CD8-positive, alpha-beta memory T cell (primary cell): ENCODE measurements at regions not wholly inside any gene's neighbourhood (a gene's known extent, or its start where the extent isn't known, plus 50 kb on each side); places are given as distances from the start of the nearest gene placed in this dataset.

Experiments used
- CTCF ChIA-PET: fragments of 350-600 bp; sonication (Branson Sonifier 250); formaldehyde crosslinking; loops from one replicate; lab custom pipeline; 2021; ENCODE audit warnings: antibody characterized with exemption; lab: Charles Lee
- POLR2A ChIA-PET: fragments of 350-600 bp; sonication (Branson Sonifier 250); formaldehyde crosslinking; loops from one replicate; lab custom pipeline; 2021; ENCODE audit warnings: antibody characterized with exemption; lab: Charles Lee
- DNase-seq, 5 donors: peaks; one replicate each; pipeline versions ENCODE4 v3.0.0 to v3.0.0-alpha.2; 2020 to 2022; ENCODE audit warnings: mixed read lengths in 1 of 5
- H3K27ac ChIP-seq: one replicate; pipeline ENCODE4 v1.7.0; 2013; ENCODE audit warnings: low read depth, mild to moderate bottlenecking, low read length, moderate library complexity
- H3K27me3 ChIP-seq: 2 replicates; pipeline ENCODE4 v1.7.0; 2013; ENCODE audit warnings: low read length, mild to moderate bottlenecking; ENCODE audit not compliant: insufficient read depth, poor library complexity, severe bottlenecking
- H3K36me3 ChIP-seq: 2 replicates; pipeline ENCODE4 v1.7.0; 2013; ENCODE audit warnings: mild to moderate bottlenecking, low read length, moderate library complexity; ENCODE audit not compliant: insufficient read depth
- H3K4me1 ChIP-seq: 2 replicates; pipeline ENCODE4 v1.7.0; 2013; ENCODE audit warnings: mild to moderate bottlenecking, low read length, moderate library complexity; ENCODE audit not compliant: insufficient read depth
- H3K4me3 ChIP-seq: 2 replicates; pipeline ENCODE4 v1.7.0; 2013; ENCODE audit warnings: mild to moderate bottlenecking, low read length
- H3K9me3 ChIP-seq: 2 replicates; pipeline ENCODE4 v1.7.0; 2013; ENCODE audit warnings: mild to moderate bottlenecking, low read length
- H3K27ac Mint-ChIP-seq, 8 donors: one replicate each; pipeline ENCODE4 v1.8.0; 2020 to 2021; ENCODE audit warnings: mixed read lengths in 8 of 8, mild to moderate bottlenecking in 6 of 8, inconsistent platforms in 3 of 8, moderate library complexity in 3 of 8
- H3K27me3 Mint-ChIP-seq, 2 donors: one replicate each; pipeline ENCODE4 v1.8.0; 2020 to 2021; ENCODE audit warnings: mixed read lengths in 2 of 2, mild to moderate bottlenecking in 1 of 2, moderate library complexity in 1 of 2
- H3K36me3 Mint-ChIP-seq, 3 donors: one replicate each; pipeline ENCODE4 v1.8.0; 2020 to 2021; ENCODE audit warnings: mixed read lengths in 3 of 3, inconsistent platforms in 1 of 3, mild to moderate bottlenecking in 1 of 3
- H3K4me1 Mint-ChIP-seq, 3 donors: one replicate each; pipeline ENCODE4 v1.8.0; 2020 to 2021; ENCODE audit warnings: mixed read lengths in 3 of 3, inconsistent platforms in 1 of 3, mild to moderate bottlenecking in 1 of 3
- H3K4me3 Mint-ChIP-seq, 7 donors: one replicate each; pipeline ENCODE4 v1.8.0; 2020 to 2021; ENCODE audit warnings: mixed read lengths in 7 of 7, mild to moderate bottlenecking in 6 of 7, moderate library complexity in 4 of 7, inconsistent platforms in 2 of 7
- H3K9me3 Mint-ChIP-seq, 5 donors: one replicate each; pipeline ENCODE4 v1.8.0; 2020 to 2022; ENCODE audit warnings: mixed read lengths in 5 of 5, mild to moderate bottlenecking in 3 of 5, moderate library complexity in 2 of 5, inconsistent platforms in 1 of 5

- DNase-seq: no peak
- Mint-ChIP-seq H3K4me3 (no peak overlapping the region), H3K27ac (no peak overlapping the region), H3K27me3 (no peaks in the 10 kb centered on the region), H3K9me3 (peaks cover 0 to 12% (median 0%) of the 10 kb centered on the region in 5 donors), H3K36me3 (no peaks in the 10 kb centered on the region), H3K4me1 (no peaks in the 10 kb centered on the region)
- no peak overlapping the region for H3K27ac ChIP-seq
- no peaks in the 10 kb centered on the region for H3K27me3 ChIP-seq
- H3K4me1 ChIP-seq: no peaks in the 10 kb centered on the region
- POLR2A ChIA-PET: no interaction called here
- CTCF ChIA-PET: no interaction called here
- H3K4me3 ChIP-seq: no peak overlapping the region
- H3K9me3 ChIP-seq: no peaks in the 10 kb centered on the region
- H3K36me3 ChIP-seq: no peaks in the 10 kb centered on the region
Measured at GRCh38 chr5:123810746-123811340, 298.9 kb downstream of the CSNK1G3 start.

- Histone ChIP-seq H3K9me3 (no peaks in the 10 kb centered on the region), H3K27me3 (no peaks in the 10 kb centered on the region), H3K4me3 (no peak overlapping the region), H3K4me1 (no peaks in the 10 kb centered on the region), H3K27ac (no peak overlapping the region), H3K36me3 (no peaks in the 10 kb centered on the region)
- CTCF ChIA-PET: no interaction called here
- no peaks in the 10 kb centered on the region for H3K27me3 Mint-ChIP-seq
- no peaks in the 10 kb centered on the region for H3K4me1 Mint-ChIP-seq
- peaks cover 0 to 12% (median 0%) of the 10 kb centered on the region in 5 donors for H3K9me3 Mint-ChIP-seq
- H3K27ac Mint-ChIP-seq: peak overlapping the region in 1 of 8 donors; percentile 59
- POLR2A ChIA-PET: no interaction called here
- no peaks in the 10 kb centered on the region for H3K36me3 Mint-ChIP-seq
- no peak overlapping the region for H3K4me3 Mint-ChIP-seq
- DNase-seq: no peak
Measured at GRCh38 chr5:123810253-123810652, 298.3 kb downstream of the CSNK1G3 start.

- Mint-ChIP-seq H3K4me3 (no peak overlapping the region), H3K9me3 (peaks cover 0 to 12% (median 0%) of the 10 kb centered on the region in 5 donors), H3K27me3 (no peaks in the 10 kb centered on the region), H3K27ac (peak overlapping the region in 1 of 8 donors; percentile 59), H3K4me1 (no peaks in the 10 kb centered on the region), H3K36me3 (no peaks in the 10 kb centered on the region)
- H3K9me3 ChIP-seq: no peaks in the 10 kb centered on the region
- no peaks in the 10 kb centered on the region for H3K27me3 ChIP-seq
- H3K4me1 ChIP-seq: no peaks in the 10 kb centered on the region
- ChIA-PET CTCF (no interaction called here), POLR2A (no interaction called here)
- H3K36me3 ChIP-seq: no peaks in the 10 kb centered on the region
- no peak overlapping the region for H3K27ac ChIP-seq
- DNase-seq: no peak
- no peak overlapping the region for H3K4me3 ChIP-seq
Measured at GRCh38 chr5:123809594-123810221, 297.7 kb downstream of the CSNK1G3 start.

GRCh38 chr5:123808461-123809380, 296.7 kb downstream of the CSNK1G3 start:
- Histone ChIP-seq H3K36me3 (no peaks in the 10 kb centered on the region), H3K27ac (no peak overlapping the region), H3K4me3 (no peak overlapping the region), H3K4me1 (no peaks in the 10 kb centered on the region), H3K27me3 (no peaks in the 10 kb centered on the region), H3K9me3 (no peaks in the 10 kb centered on the region)
- Mint-ChIP-seq H3K36me3 (no peaks in the 10 kb centered on the region), H3K27me3 (no peaks in the 10 kb centered on the region), H3K27ac (no peak overlapping the region), H3K4me1 (no peaks in the 10 kb centered on the region), H3K4me3 (no peak overlapping the region), H3K9me3 (peaks cover 0 to 12% (median 0%) of the 10 kb centered on the region in 5 donors)
- CTCF ChIA-PET: no interaction called here
- POLR2A ChIA-PET: no interaction called here
- DNase-seq: no peak

- H3K4me3 Mint-ChIP-seq: no peak overlapping the region
- Histone ChIP-seq H3K4me1 (no peaks in the 10 kb centered on the region), H3K9me3 (no peaks in the 10 kb centered on the region), H3K4me3 (no peak overlapping the region), H3K27me3 (no peaks in the 10 kb centered on the region), H3K27ac (no peak overlapping the region), H3K36me3 (no peaks in the 10 kb centered on the region)
- H3K27ac Mint-ChIP-seq: no peak overlapping the region
- DNase-seq: no peak
- H3K9me3 Mint-ChIP-seq: peaks cover 0 to 6% (median 0%) of the 10 kb centered on the region in 5 donors
- H3K36me3 Mint-ChIP-seq: no peaks in the 10 kb centered on the region
- CTCF ChIA-PET: no interaction called here
- POLR2A ChIA-PET: no interaction called here
- no peaks in the 10 kb centered on the region for H3K4me1 Mint-ChIP-seq
- H3K27me3 Mint-ChIP-seq: no peaks in the 10 kb centered on the region
Measured at GRCh38 chr5:123807177-123807945, 295.4 kb downstream of the CSNK1G3 start.

GRCh38 chr5:123806644-123807043, 294.7 kb downstream of the CSNK1G3 start:
- H3K27me3 Mint-ChIP-seq: no peaks in the 10 kb centered on the region

GRCh38 chr5:123805300-123805699, 293.3 kb downstream of the CSNK1G3 start:
- Histone ChIP-seq H3K36me3 (no peaks in the 10 kb centered on the region), H3K9me3 (no peaks in the 10 kb centered on the region), H3K4me3 (no peak overlapping the region), H3K4me1 (no peaks in the 10 kb centered on the region), H3K27ac (no peak overlapping the region), H3K27me3 (no peaks in the 10 kb centered on the region)
- H3K4me3 Mint-ChIP-seq: no peak overlapping the region
- no peak for DNase-seq
- H3K4me1 Mint-ChIP-seq: no peaks in the 10 kb centered on the region
- peaks cover 0 to 2% (median 0%) of the 10 kb centered on the region in 5 donors for H3K9me3 Mint-ChIP-seq
- POLR2A ChIA-PET: no interaction called here
- H3K27me3 Mint-ChIP-seq: no peaks in the 10 kb centered on the region
- no peak overlapping the region for H3K27ac Mint-ChIP-seq
- H3K36me3 Mint-ChIP-seq: no peaks in the 10 kb centered on the region
- CTCF ChIA-PET: no interaction called here

More at GRCh38 chr5:123806644-123807043, 294.7 kb downstream of the CSNK1G3 start:
- Histone ChIP-seq H3K27me3 (no peaks in the 10 kb centered on the region), H3K4me1 (no peaks in the 10 kb centered on the region), H3K4me3 (no peak overlapping the region), H3K9me3 (no peaks in the 10 kb centered on the region), H3K27ac (no peak overlapping the region), H3K36me3 (no peaks in the 10 kb centered on the region)
- POLR2A ChIA-PET: no interaction called here
- peaks cover 0 to 4% (median 0%) of the 10 kb centered on the region in 5 donors for H3K9me3 Mint-ChIP-seq
- CTCF ChIA-PET: no interaction called here
- no peak overlapping the region for H3K27ac Mint-ChIP-seq
- H3K4me3 Mint-ChIP-seq: no peak overlapping the region
- no peak for DNase-seq
- no peaks in the 10 kb centered on the region for H3K4me1 Mint-ChIP-seq
- no peaks in the 10 kb centered on the region for H3K36me3 Mint-ChIP-seq
